HG03139 (cell line): ENCODE measurements at regions not wholly inside any gene's neighbourhood (a gene's known extent, or its start where the extent isn't known, plus 50 kb on each side); places are given as distances from the start of the nearest gene placed in this dataset.

Source experiments
- ATAC-seq: cut with Tn5 transposase; IDR thresholded peaks from one replicate; pipeline ENCODE4 v1.9.1; 2021; ENCODE audit not compliant: unreplicated experiment

DNA sequence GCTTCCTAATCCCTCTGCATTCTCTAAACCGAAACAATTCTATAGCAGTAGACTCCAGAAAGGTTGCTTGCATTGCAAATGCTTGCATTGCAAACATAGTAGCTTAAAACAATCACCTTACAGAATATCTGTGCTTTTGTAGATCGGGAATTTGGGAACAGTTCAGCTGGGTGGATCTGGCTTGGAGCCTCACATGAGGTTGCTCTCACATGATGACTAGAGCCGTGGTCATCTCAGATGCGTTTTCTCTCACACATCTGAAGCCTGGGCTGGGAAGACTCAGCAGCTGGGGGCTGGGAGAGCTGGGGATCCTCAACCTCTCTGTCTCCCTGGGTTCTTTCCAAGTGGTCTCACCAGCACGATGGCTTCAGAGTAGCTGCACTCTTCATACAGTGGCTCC lies 127.8 kb downstream of the MSX2 start:
- no peak for ATAC-seq

GRCh38 chr5:174850565-174851169 lies 126.3 kb downstream of the MSX2 start:
- ATAC-seq: no peak

GRCh38 chr5:174849426-174849825 lies 125.0 kb downstream of the MSX2 start:
- ATAC-seq: no peak

DNA sequence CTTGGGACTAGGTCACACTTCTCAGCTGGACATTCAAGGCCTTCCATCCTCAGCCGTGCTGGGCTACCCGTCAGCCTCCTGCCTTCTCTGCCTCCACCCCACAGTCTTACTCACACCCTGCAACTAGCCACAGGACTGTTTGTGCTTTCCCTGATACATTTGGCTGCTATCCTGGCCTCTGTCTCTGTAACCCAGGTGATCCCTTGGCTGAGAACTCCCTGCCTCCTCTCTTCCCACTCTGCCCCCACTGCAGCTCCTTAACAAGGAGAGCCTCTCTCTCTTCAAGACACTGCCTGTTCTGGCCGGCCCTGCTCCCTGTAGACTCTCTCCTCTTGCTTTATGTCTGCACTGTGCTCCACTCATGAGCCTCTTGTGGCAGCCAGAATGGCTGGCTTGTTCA lies 120.6 kb downstream of the MSX2 start:
- ATAC-seq: no peak

DNA sequence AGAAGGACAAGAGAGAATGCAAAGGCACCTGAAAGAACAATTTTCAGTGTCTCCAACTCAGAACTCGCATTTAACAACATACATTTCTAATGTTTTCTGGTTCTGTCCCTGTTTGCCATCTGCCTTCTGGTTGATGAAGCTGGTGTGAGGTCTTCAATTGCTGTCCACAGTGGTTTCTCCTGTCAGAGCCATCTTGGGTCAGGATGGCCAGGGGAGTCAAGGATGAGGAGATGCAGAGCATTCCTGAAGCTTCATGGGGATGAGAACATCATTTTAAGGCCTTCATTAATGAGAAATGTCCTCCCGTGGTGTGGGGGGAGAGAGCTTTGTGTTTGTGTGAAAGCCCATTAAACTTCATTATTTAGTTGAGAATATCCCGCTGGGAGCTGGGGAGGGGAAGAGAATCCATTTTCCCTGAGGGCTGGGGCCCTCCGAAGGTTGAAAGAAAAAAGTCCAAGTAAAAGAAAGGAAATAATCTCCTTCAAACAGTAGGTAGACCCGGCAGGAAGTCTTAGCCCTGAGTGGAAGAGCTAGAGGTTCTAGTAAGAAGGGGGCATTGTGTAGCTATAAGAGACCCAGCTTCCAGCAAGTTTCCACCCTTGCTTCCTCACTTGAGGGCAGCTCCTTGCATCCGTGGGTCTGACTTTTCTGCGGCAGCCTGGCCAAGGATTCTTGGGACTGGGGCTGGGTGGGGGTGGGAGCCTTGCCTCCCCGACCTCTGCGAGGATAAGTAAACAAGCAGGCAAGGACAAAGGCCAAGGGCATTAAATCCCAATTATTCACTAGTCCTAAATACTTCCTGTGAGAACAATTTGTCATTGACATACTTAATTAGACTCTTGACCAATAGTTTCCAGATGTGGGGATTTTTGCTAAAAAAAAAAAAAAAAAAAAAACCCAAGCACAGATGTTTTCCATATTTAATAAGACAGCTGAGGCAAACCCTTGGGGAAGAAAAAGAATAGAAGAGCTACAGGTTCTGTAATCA lies 119.2 kb downstream of the MSX2 start:
- no peak for ATAC-seq

DNA sequence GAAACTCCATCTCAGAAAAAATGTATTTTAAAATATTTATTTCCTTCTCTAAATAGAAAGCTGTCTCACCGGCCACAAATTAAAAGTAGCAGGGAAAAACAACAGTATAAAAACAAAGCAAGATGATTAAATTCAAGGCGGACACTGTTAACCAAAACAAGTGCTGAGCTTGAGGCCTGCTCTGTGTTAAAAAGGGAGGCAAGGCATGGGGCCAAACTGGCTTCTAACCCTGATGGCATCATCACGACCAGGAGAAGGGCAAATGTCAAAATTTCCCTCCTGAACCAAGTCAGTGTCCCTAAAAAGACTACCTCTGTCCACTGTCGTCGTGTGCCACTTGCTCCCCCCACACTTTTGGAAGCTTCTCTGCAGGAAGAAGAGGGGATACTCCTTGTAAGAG lies 116.1 kb downstream of the MSX2 start:
- no peak for ATAC-seq

- ATAC-seq: no peak
These were observed 114.8 kb downstream of the MSX2 start for GRCh38 chr5:174839196-174839595.

DNA sequence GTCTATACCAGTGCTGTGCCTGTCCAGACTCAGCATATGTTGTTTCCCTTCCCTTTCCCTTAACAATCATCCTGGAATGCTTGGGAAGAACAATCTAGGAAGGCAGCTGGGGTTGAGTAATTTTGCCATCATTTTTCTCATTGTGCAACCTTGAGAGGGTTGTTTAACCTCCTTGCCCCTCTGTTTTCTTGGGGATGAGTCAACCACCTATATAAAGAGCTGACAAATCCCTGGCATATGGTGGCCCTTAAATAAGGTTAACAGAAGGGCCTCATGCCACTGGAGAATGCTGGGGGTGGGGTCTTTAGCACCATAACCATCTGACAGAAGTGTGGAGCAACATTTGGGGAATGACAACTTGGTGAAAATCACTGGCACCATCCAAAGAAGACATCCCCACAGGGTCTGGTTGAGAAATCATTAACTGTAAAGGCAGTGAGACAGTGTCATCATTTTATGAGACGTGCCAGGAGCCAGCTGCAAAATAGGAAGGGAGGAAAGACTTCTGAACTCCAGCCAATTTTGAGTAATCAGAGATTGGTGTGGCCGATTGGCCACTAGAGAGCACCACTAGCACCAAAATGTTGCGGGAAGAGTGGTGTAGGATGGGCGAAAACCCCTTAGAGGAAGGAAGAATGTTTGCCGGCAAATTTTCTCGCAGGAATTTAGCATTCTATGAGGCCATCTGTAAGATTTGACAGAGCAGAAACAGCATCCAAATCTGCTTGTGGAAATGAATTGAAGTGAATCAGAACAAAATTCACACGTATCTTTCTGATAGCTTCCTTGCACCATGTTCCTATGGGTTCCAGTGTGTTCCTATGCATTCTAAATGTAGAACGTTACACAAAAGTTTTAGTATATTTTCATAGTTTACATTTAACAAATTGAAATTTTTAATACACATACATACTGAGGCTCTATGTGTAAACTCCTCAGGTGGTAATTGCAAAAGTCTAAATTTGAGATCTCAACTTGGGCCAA lies 113.8 kb downstream of the MSX2 start:
- no peak for ATAC-seq

DNA sequence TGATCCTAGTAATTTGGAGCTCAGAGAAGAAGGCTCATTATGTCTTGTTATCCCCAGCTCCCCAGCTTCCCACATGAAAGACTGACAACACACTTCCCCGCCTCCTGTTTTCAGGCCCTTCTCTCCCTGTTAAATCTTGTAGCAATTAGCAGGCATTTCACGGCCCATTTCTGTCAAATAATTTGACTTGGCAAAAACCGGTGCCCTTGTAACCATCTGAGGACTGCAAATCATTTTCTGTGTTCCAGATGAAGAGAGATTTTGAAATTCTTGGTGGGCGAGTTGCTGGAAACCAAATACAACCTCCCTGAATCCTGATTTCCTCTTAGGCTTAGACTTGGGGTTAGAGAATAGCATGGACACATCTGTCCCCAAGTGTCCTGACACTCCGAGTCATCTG lies 109.7 kb downstream of the MSX2 start:
- ATAC-seq: no peak

DNA sequence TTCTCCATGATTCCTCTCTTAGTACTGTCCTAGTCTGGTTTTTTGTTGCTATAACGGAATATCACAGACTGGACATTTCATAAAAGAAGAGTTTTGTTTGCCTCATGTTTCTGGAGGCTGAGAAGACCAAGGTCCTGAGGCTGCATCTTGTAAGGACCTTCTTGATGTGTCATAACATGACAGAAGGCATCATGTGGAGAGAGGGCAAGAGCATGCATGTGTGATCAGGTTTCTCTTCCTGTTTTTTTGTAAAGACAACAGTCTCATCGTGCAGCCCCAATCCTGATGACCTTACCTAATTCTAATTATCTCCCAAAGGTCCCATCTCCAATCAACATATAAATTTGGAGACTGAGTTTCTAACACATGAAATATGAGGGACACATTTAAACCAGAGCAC lies 108.4 kb downstream of the MSX2 start:
- no peak for ATAC-seq

GRCh38 chr5:174832025-174832424 lies 107.6 kb downstream of the MSX2 start:
- ATAC-seq: no peak

GRCh38 chr5:174831031-174831660 lies 106.8 kb downstream of the MSX2 start:
- ATAC-seq: no peak

DNA sequence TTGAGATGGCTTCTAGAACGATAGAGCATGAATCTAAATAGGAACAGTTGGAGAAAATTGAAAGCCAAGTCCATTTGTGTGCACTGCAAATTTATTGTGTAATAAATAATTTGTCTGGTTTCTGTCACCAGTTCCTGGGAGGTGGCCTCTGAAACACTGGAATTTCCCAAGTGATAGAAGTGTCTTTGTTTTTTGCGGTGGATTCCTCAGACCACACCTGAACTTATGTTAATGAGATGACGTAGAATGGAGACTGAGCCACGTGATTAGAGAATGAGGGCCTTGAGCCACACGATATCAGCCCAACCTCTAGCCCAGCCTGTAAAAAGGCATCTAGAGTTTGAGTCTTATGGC lies 105.1 kb downstream of the MSX2 start:
- no peak for ATAC-seq

GRCh38 chr5:174828804-174829510 lies 104.6 kb downstream of the MSX2 start:
- ATAC-seq: no peak

- no peak for ATAC-seq
These were observed 103.2 kb downstream of the MSX2 start for GRCh38 chr5:174827558-174827957.

DNA sequence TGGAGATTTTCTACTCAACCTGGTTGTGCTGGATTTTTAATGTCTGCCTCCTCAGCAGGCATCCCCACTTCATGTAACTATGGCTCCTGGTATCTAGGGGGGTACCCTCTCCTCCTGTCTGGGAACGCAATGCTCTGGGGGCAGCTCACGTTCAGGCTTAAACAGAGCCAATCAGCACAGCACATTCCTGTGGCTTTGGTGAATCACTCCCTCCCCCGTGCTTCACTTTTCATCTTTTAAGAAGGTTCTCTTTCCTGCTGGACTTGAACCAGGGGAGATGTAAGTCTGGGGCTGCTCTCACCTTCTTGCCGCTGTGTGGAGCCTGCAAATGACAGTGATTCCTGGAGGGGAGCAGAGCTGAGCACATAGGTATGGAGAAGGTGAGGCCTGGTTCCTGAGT lies 101.2 kb downstream of the MSX2 start:
- no peak for ATAC-seq

DNA sequence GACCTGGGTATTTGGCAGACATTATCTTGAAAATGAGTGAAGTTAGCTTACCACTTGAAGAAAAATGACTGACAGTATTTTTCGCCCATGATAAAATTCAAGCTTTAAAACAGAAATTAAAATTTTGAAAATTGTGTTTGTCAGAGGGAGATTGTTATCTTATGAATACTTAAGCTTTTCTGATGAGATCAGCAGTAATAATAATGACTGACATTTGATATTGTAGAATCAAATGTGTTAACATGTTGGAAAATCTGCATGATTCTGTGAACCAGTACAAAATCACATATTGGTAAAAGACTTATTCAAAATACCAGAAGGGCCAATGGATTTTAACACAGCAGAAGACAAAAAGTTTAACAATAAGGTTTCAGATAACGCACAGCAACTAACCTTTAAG lies 94.0 kb downstream of the MSX2 start:
- ATAC-seq: no peak

GRCh38 chr5:174817610-174818009 lies 93.2 kb downstream of the MSX2 start:
- no peak for ATAC-seq

DNA sequence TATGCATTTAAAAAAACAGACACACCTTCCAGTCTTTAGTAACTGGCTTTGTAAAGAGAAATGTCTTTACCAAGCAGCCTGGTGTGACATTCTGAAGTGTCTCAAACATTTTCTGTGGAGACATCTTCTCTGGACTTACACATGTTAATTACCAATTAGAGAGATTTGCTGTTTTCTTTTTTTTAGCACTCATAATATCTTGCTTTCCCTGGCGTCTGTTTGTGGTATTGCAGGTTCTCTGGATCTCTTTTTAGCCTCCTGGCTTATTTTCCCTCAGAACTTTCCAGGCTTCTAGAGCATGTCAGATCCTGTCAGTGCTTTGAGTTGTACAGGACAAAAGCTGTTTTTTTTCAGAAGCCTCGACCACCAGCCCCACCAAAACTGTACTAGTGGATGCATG lies 92.5 kb downstream of the MSX2 start:
- no peak for ATAC-seq

DNA sequence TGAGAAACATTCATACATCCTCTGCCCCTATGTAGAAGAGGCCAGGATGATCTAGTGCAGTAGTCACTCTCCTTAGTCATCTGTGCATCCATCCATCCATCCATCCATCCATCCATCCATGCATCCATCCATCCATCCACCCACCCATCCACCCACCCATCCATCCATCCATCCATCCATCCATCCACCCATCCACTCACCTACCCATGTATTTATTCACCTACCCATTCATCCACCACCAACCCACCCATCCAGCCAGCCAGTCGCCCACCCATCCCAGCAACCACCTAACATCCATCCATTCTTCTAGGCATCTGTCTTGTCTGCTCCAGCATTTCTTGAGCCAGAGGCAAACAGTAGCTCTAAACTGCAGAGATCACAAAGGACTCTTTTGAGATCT lies 87.1 kb downstream of the MSX2 start:
- ATAC-seq: no peak
